HG02610 (cell line): ENCODE measurements at regions not wholly inside any gene's neighbourhood (a gene's known extent, or its start where the extent isn't known, plus 50 kb on each side); places are given as distances from the start of the nearest gene placed in this dataset.

Experiments used
- ATAC-seq: cut with Tn5 transposase; IDR thresholded peaks from one replicate; pipeline ENCODE4 v1.9.1; 2021; ENCODE audit warnings: mild to moderate bottlenecking, moderate library complexity; ENCODE audit not compliant: unreplicated experiment

DNA sequence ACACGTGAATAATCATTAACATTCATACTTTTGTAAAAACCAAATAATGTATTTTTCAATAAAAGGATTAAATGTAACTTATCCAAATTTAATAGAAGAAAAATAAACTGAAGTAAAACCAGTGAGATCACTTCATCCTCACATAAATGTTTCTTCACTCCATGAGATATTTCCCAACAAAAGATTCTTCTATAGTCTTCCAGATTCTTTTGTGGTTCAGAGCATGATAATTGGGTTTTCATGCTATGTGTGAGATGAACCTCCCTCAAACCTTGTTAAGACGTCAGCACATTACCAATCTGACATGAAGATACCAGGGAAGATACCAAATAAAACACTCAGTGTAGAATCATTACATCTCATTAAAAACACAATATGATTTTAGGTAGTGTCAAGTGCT lies 62.9 kb upstream of the OXGR1 start:
- ATAC-seq, result no peak

DNA sequence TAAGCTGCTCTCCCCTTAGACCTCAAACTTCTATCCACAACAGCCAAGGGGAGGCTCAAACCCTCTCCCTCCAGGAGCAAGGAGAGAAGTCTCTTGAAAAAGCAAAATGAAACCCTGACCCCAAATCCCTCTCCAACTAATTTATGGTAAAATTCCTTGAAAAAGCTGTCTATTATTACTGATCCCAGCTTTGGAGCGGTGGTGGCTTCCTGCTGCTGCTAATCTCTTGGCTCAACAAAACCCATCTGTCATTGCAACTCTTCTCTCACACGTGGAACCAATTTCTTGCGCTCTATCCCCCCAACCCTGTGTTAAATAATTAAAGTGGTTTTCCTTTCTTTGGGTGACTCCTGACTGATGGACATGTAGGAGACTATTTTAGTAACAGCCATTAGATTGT lies 64.1 kb upstream of the OXGR1 start:
- no peak for ATAC-seq

DNA sequence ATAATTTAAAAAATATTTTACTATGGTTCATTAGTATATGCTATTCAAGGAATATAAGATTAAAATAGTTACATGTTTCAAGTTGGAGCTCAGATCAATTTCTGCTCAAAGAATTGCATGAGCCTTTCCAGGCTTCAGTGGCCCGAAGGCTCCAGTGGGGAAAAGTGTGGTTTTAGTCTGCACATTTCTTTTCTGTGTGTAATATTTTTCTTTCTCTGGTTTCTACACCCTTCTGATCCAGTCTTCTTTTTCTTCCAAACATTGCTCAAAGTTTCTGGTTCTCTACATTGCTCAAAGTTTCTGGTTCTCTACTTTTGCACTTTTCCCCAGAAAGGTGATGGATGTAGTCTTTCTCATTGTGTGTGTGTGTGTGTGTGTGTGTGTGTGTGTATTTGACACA lies 64.7 kb upstream of the OXGR1 start:
- no peak for ATAC-seq

DNA sequence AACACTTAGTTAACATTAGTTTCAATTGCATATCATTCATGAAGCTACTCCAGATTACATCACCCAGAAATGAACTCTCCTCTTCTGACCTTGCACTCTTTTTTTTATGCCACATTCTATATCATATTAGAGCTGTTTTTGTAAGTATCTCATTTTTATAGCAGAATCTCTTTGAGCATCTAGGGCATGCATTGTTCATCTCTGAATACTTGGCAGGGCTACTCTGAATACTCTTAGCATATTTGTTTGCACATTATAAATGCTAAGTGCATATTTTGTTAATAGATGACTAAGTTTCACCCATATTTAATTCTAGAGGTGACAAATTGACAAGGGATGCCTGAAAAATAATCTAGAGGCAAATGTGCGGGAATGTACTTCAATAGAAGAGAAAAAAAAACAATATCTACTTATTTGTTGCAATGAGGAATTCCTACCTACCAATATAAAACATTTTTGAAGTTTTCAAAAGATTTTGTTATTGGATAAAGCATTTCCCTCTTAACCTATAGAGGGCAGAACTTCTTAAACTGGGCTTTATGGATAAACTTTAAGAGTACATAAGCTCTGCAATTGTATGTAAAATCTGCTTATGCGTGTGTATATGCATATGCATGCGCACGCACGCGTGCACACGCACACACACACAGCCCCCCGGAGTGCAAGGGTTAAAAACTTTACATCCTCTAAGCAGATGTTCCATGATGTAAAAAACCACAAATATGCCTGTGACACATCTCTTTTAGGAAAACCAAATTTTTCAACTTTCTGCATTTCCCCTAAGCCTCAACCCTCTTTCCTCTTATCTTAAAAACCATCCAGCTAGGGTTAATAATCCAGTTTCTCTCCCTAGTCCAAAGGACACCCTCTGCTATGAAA lies 73.0 kb upstream of the OXGR1 start:
- no peak for ATAC-seq

DNA sequence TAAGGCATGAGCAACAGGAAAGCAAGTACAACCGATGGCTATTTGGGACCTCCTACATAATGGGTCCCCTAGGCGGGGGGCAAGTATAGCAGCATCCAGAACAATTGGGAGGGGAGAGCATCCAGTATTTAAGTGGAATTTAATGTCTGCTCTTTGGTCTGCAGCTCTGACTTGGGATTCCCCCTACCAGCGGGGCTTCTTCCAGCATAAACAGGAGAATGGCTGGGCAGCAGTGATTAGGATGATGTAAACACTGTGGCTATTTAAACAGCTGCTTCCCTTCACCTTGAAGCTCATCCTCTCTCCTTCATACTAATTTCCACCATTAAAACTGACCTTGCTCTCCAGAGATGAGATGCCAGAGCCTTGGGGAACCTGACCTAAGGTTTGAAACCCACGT lies 73.9 kb upstream of the OXGR1 start:
- no peak for ATAC-seq

DNA sequence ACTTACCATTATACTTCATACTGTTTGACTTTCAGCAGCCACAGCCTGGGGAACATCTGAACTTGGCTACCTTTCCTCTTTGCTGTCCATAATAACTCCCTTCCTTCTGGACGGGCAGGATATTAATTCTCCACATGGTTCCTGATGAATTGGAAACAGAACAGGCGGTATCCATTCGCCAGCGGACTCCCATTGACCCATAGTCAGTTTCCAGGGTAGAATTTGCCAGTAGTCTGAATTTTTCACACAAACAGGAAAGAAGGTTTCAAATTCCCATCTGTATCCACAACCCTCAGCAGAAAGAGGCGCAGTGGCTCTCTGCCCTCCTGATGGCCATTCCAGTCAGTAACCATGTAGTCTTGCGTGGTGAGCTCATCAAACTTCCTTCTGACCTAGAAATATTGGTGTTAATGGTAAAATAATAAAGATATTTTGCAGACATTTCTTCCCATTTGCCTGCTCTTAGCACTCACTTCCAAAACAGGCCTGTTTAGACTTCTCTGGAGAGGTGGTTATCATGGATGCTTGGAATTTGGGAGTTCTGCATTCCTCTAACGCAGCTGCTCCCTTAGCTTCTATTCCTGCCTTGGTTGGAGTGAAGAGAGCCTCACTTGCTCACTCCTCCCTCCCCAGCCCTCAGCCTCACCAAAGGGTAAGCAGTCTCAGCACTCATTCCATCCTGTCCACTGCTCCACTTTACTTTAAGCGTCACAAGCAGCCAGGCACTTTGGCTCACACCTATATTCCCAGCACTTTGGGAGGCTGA lies 75.0 kb upstream of the OXGR1 start:
- ATAC-seq, result no peak

DNA sequence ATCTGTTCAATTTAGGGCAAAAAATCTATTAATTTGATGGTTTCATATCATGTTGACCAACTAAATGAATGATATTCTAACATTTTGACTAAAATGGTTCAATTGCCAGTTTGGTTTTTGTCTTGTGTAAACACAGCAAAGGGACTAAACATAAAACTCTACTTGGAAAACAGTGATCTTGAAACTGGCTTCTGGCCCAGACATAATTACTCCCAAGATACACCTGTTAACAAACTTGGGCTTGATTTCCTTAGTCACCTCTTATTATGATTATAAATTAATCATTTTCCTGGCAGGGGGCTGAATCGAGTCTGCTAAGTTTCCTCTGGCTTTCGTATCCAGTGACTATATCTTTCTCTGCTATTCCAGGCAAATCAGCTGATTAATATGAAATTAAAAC lies 78.0 kb upstream of the OXGR1 start:
- ATAC-seq, result no peak

DNA sequence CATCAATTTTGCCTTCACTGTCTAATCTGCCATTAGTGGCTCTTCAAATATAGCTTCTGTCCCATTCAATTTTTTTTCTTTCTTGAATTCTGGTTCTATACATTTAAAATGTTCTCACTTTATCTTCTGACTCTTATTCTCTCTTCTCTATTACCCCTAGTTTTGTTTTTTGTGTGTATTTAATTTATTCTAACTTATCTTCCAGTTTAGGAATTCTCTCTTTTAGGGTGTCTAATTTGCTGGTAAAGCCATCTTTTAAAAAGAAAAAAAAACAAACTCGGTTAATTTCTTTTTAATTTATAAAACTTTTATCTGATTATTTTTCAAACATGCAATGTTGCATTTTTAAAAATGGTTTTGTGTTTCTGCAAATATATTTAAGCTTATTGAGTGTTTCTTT lies 80.3 kb upstream of the OXGR1 start:
- ATAC-seq, result no peak

DNA sequence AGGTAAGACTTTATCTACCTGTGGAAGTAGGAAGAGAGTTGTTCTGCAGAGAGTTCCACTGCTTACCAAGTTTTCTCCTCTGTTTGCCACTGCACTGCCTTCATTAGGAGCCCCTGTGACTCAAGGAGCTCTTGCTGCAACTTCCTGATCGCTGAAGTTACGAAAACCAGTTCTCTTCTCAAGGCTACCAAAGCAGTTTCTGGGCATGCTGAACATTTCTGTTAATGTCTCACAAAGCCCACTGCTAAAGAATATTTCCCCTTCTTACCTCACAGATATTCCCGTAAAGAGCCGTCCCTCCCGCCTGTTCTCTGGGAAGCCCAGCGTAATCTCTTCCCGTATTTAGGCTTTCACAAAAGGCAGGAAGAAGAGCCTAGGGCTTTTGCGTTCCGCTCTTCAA lies 82.6 kb upstream of the OXGR1 start:
- ATAC-seq, result no peak

DNA sequence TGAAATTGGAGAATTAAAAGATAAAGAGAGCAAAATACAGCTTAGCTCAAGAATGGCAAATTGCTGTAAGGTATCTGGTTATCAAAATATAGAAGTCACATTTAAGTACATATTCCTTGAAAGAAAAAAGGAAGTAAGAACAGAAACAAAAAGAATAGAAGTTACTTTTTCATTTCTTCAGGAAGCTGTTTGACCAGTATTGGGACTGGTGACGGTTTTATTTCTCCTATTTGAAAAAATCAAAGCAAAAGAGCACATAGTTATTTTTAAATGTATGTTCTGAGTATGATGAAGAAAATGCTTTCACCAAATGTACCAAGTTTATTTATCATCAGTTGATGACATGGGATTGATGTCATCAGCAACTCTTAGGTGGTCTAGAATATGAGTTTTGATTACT lies 83.1 kb upstream of the OXGR1 start:
- no peak for ATAC-seq

DNA sequence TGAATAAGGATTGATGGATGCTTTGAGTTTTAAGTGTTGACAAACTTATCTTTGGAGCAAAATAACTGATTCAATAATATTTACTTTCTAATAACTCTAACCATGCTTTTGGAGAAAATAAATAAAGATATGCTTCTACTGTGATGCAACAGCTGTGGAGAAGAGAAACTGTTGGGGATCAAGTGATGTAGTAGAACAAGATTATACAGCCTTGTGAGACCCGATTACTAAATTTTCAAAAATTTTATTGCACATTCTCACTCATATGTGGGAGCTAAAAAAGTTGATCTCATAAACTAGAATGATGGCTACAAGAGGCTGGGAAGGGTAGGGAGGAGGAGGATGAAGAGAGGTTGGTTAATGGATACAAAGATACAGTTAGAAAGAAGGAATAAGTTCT lies 85.5 kb upstream of the OXGR1 start:
- no peak for ATAC-seq

DNA sequence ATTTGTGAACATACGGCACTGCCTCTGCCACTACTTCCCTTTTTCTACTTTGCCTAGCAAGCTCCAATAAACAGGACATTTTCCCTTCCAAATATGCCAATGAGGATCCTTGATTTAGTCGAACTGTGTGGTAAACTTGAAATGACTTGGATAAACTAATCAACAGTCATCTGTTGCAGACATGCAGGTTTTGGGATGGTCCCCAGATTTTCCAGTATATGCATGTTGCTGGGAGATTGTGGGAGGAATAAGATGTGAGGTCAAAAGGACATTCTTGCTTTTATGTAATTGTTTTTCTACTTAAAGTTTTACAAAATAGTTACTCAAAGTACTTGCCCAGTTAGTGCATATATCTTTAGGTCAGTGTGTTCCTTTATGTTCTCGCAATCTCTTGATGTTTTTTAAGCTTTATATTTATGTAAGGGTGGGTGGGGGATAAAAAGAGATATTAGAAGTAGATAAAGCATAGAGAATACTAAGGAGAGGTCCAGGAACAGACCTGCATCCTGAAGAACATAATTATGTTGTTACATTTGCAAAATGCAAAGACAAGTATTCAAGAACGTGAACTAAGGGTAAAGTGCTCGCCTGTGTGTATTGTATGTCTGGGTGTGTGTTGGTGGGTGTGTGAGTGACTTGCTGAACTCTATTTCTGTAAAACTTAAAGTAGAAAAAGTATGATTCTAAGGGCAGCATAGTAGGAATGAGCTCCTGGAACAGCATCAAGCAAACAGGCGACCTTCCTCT lies 88.4 kb upstream of the OXGR1 start:
- no peak for ATAC-seq

DNA sequence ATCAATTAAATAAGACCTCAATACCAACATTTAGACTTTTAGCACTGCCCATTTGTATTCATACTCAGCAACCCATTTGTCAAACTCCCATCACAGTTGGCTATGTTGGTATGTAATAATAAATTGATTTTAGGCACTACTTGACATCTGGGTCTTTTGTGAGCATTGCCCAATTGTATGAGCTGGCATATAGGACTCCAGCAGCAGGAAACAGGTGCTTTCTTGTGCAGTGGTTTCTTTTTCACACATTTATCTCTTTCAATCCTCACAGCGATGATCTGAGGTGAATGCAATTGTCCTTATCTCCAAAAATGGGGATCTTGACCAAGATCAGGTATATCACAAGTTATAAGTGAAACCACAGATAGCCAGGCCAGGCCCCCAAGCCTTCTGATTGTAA lies 96.9 kb upstream of the OXGR1 start:
- no peak for ATAC-seq

DNA sequence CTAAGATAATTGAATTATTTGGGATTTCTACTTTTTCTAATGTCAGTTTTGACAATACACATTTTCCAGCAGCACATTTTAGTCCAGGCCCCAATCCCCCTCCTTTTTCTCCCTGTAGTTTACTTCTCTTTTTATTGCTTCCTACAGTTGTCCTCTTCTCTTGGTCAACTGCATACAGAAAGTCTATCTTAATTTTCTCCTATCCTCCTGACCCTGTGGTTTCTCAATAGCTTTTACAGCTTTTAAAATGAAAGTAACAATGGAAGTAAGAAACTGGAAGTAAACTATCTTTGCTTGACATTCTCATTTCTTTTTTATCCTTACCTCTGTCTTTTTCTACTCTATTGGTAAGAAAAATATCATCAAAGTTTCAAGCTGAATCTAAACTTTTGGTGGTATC lies 106.5 kb upstream of the OXGR1 start:
- no peak for ATAC-seq

DNA sequence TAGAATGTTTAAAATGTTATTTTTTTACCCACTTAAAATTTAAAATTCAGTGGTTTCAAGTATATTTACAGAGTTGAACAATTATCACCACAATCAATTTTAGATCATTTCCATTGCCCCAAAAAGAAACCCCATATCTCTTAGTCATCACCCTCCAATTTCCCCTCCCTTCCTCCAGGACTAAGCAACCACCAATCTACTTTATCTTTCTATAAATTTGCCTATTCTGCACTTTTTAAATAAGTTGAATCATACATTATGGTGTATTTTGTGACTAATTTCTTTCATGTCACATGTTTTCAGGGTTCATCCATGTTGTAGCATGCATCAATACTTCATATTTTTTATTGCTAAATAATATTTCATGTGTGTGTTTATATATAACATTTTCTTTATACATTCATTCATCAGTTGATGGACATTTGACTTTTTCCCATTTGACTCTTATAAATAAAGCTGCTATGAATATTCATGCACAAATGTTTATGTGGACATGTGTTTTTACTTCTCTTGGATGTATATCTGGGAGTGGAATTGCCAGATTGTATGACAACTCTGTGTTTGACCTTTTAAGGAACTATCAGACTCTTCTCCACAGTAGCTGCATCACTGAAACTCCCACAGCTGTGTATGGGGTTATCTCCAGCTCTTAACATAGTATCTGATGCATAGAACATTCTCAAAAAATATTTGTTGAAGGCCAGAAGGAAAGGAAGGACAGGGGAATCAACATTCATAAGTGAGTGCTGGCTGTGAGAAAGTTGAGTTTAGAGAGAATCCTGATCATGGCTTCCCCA lies 107.8 kb upstream of the OXGR1 start:
- ATAC-seq, result no peak

DNA sequence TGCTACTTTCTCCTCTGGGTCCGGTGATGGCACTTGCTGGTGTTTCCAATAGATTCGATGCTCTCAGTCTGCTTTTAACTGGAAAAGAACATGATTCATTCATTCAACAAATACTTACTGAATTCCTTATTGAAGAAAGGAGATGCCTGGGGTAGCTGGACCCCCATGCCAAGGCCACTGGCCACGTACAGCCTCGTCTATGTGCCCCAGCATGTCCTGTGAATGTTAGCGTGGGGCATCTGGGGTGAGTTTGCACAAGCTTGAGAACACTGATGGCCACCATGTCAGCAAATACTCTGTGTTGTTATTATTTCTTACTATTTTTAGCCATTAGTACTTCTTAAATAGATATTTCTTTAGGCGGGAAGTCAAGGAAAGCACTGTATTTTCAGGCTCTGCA lies 112.0 kb upstream of the OXGR1 start:
- ATAC-seq, result no peak

DNA sequence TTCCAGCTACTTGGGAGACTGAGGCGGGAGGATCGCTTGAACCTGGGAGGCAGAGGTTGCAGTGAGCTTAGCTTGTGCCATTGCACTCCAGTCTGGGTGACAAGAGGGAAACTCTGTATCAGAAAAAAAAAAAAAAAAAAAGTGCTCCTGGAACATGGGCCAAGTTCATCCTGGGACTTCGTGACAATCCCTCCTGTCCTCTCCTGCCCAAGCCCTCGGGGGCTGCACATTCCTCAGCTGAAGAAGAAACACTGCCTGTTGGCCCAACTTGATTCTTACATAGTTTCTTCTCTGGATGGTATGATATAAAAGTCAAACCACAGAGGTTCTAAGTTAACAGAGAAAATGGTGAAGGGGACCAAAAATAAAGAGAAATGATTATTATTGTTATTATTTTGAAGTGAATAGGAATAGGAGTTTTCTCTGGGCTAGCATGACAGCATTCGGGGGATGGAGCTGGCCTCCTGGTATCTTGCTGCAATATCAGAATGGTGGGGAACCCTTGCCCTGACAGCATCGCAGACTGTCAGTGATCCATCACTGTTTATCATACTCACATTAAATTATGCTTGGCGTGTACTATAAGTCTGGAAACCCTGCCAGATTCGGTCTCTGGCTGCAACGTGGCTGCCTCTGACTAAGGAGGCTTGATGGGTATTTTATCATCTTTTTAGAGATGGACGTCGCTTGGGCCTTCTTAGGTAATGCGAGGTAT lies 113.7 kb upstream of the OXGR1 start:
- no peak for ATAC-seq

DNA sequence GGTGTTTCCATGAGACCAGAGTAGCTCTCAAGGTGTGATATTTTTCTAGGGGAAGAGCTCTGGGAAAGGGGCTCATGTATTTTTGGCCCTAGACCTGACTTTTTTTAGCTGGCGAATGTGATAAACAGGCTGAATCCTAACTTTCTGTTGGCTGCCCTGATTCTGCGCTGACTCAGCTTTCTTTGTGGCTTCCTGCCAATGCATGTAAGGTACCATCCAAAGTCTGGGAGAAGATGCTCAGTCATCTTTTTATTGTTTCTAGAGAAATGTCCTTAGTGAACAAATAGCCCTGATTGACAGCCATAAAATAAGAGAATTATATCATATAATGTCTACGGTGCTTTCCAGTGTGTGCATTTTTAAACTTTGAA lies 113.6 kb upstream of the MBNL2 start:
- ATAC-seq, result no peak

DNA sequence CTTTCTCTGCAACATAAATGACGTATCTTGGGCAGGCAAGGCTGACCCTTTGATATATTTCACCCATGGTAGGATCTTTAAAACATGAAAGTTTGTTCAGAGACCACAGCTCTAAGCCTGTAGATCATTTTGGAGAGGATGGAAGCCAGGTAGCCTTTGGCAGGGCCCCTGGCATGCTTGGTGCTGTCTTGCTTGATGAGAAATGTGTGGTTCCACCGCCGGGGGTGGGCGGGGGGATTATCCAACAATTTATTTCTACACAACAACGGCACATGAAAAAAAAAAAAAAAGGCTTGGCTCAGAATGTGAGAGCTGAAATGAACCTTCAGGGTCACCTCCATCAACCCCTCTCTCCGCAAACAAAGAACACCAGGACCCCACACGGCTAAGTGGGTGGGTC lies 112.9 kb upstream of the MBNL2 start:
- ATAC-seq, result no peak

DNA sequence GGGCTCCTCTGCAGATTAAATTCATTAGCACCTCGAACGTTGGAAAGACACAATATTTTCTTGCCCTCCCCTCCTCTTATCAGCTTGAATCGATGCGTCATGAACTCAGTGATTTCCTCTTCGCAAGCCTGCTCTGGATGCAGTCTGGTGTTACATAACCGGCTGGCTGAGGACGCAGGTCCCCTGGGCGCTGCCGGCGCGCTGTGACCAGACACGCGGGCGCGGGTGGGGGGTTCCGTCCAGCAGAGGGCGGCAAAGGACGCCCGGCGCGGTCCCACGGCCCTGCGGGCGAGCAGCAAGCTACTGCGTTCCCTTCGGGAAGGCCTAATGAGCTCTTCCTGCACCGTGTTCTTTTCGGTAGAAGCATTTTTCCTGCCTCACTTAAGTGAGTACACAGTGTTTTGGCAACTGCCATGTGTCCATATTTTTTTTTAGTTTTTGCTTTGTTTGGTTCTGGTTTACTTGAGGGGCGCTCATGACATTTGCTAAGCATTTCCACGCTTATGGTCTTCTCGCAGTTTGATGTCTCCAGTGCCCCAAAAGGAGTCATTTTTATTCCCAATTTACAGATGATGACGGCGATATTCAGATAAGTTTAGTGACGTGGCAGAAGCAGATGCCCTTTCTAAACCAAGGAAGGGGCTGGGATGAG lies 112.2 kb upstream of the MBNL2 start:
- ATAC-seq, result peak; percentile 96
